ENCODE measurements at regions not wholly inside any gene's neighbourhood (a gene's known extent, or its start where the extent isn't known, plus 50 kb on each side); places are given as distances from the start of the nearest gene placed in this dataset.

GRCh38 chr2:66701251-66701650 lies 266.3 kb downstream of the MEIS1 start:
- Histone ChIP-seq H2AK5ac (ENCODE audit: low read depth, low read length) (no peak overlapping the region), H3K27me3 (ENCODE audit: control insufficient read depth, insufficient read depth, low read length) (no peaks in the 10 kb centered on the region), H4K91ac (ENCODE audit: insufficient read depth, low read depth, low read length) (no peak overlapping the region), H3K18ac (ENCODE audit: low read depth, low read length) (no peak overlapping the region), H3K36me3 (ENCODE audit: control insufficient read depth, insufficient read depth, low read length) (no peaks in the 10 kb centered on the region), H3K79me1 (ENCODE audit: low read depth in 1 of 2, low read length in 2 of 2) (no peaks in the 10 kb centered on the region), H3K9ac (ENCODE audit: low read depth, low read length) (no peak overlapping the region), H4K5ac (ENCODE audit: low read depth, low read length) (no peak overlapping the region), H3K4me3 (ENCODE audit: insufficient read depth, low read depth, low read length) (no peak overlapping the region), H3K27ac (ENCODE audit: insufficient read depth, low read length) (no peak overlapping the region), H3K9me1 (ENCODE audit: insufficient read depth, low read length) (0 out of 2 replicates have a peak, but pooled peaks cover 4% of the 10 kb centered on the region), H2BK20ac (ENCODE audit: low read depth, low read length) (no peak overlapping the region), H2AK9ac (replicated peaks; ENCODE audit: low read depth, low read length, poor library complexity) (no peak overlapping the region), H2BK5ac (ENCODE audit: low read depth, low read length, poor library complexity, severe bottlenecking) (no peak overlapping the region), H4K20me1 (ENCODE audit: insufficient read depth, low read length) (no peaks in the 10 kb centered on the region), H3K14ac (replicated peaks; ENCODE audit: low read depth, low read length) (no peak overlapping the region), H3K56ac (ENCODE audit: extremely low read depth, insufficient read depth, low read length) (no peak overlapping the region), H3K4me1 (ENCODE audit: control insufficient read depth, insufficient read depth, low read length) (peaks cover 3% of the 10 kb centered on the region; the same call in 1 of the 2 replicates), H3K9me3 (ENCODE audit: control insufficient read depth, insufficient read depth, low read length) (no peaks in the 10 kb centered on the region), H3K23ac (ENCODE audit: low read depth, low read length) (no peak overlapping the region), H3K4ac (ENCODE audit: low read depth, low read length) (no peak overlapping the region), H2BK15ac (ENCODE audit: low read depth, low read length) (no peak overlapping the region), H2AFZ (replicated peaks; ENCODE audit: low read length, poor library complexity) (no peak overlapping the region), H4K8ac (ENCODE audit: low read depth in 2 of 2, low read length in 2 of 2) (no peak overlapping the region), H3K4me2 (ENCODE audit: low read depth, low read length) (no peak overlapping the region), H2BK120ac (ENCODE audit: low read depth, low read length) (no peak overlapping the region)
- dilution Hi-C loops (cut with HindIII; ENCODE audit: low sequenced_read_pairs, unreplicated experiment), result no loop called here
- intact Hi-C loops (cut with micrococcal nuclease), result loop anchor here (5.0 kb wide), 1 partner anchor 59 kb away; no protein-coding TSS in a partner anchor
- DNase-seq (no peak), ATAC-seq (ENCODE audit: low read depth) (no peak)
- ChIA-PET POLR2A (ENCODE audit: unreplicated experiment) (no interaction called here), CTCF (interaction anchor here (0.5 to 0.6 kb wide), 2 partner anchors 10 to 18 kb away, joined by 3 read pairs; no protein-coding TSS in a partner anchor)
- no TSS peak for BruUV-seq (replicated peaks)
- WGBS, 2 experiments (ENCODE audit: extremely low coverage in 2 of 2, insufficient read length in 1 of 2), result no CpG with 5 or more reads among the region's 2 CpGs
- TF ChIP-seq BHLHE40 (IDR thresholded peaks at IDR 0.05; ENCODE audit: low read depth, low read length) (no peak), POLR2A (IDR thresholded peaks at IDR 0.05; ENCODE audit: low read depth, low read length) (no peak), RAD21 (IDR thresholded peaks at IDR 0.05; ENCODE audit: low read length) (no peak), CTCF (conservative IDR thresholded peaks at IDR 0.05; ENCODE audit: low read depth, low read length) (no peak), RCOR1 (IDR thresholded peaks at IDR 0.05; ENCODE audit: insufficient replicate concordance, low read length) (no peak), MAZ (IDR thresholded peaks at IDR 0.05; ENCODE audit: borderline replicate concordance, low read depth, low read length) (no peak), RFX5 (IDR thresholded peaks at IDR 0.05; ENCODE audit: low read depth, low read length) (no peak), CEBPB (IDR thresholded peaks at IDR 0.05; ENCODE audit: low read depth, low read length) (no peak), MAFK (IDR thresholded peaks at IDR 0.05; ENCODE audit: low read depth, low read length) (no peak), CHD1 (IDR thresholded peaks at IDR 0.05; ENCODE audit: low read depth, low read length) (no peak), USF2 (IDR thresholded peaks at IDR 0.05; ENCODE audit: low read depth, low read length) (no peak), SMC3 (IDR thresholded peaks at IDR 0.05; ENCODE audit: low read depth, low read length) (no peak), ELK1 (IDR thresholded peaks at IDR 0.05; ENCODE audit: borderline replicate concordance, low read depth, low read length) (no peak)
- in situ Hi-C loops (cut with MboI; ENCODE audit: low sequenced_read_pairs), result no loop called here

All from IMR-90 (cell line).